ENCODE measurements at regions not wholly inside any gene's neighbourhood (a gene's known extent, or its start where the extent isn't known, plus 50 kb on each side); places are given as distances from the start of the nearest gene placed in this dataset.

DNA sequence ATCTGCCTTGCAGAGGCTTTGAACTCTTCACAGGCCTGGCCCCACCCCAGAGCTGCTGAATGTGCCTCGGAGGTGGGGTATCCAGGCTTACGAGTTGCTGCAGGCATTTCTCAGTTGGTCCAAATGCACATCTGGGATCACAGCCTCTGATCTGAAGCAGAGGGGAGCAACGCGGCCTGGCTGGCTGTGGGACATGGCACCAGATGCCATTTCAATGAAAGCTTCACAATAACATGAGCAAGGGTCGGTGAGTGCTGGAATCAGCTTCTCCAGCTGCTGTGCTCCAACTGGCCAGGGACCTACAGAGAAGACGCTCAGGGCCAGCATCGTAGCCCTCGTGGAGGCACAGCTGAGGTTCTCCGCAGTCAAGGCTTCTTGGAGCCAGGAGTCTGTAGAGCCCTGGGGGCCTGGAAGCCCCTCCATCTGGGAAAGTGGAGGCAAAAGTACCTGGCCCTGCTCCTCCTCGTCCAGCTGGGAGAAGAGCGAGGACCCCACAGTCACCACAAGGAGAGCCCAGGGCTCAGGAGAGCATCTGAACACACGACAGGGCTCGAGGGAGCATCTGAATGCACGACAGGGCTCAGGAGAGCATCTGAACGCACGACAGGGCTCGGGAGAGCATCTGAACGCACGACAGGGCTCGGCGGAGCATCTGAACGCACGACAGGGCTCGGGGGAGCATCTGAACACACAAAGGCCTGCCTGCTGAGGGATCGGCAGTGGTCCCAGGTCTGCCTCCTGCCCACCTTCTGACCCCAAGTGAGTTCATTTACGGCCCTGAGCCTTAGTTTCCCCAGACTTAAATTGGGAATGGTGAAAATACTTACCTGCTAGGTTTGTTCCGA is 165.2 kb downstream of the DLL1 start:
- no peak for DNase-seq

DNA sequence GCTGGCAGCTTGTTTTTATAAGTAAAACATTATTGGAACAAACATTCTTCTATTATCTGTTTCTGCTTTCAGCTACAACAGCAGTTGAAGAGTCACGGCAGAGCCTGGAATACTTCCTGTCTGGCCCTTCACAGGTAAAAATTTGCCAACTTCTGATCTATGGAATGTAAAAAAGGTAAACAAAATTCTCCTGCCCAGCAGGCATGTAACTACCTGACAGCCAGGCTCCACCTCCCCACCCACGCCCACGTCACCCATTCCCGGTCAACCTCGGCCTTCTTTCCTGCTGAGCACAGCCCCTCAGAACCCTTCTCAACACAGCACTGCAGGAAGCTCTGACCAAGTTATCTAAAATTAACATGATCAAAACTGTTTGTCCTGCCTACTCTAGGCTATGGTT is 166.0 kb downstream of the DLL1 start:
- H3K27ac Mint-ChIP-seq = no peak overlapping the region
- H3K9me3 Mint-ChIP-seq = peaks cover 11% of the 10 kb centered on the region
- no peak overlapping the region for H3K4me3 Mint-ChIP-seq
- peaks cover 5% of the 10 kb centered on the region for H3K36me3 Mint-ChIP-seq
- DNase-seq = no peak
- H3K27me3 Mint-ChIP-seq = no peaks in the 10 kb centered on the region
- H3K4me1 Mint-ChIP-seq = no peaks in the 10 kb centered on the region

More for the DNA sequence above, 165.2 kb downstream of the DLL1 start:
- Mint-ChIP-seq H3K27me3 (no peaks in the 10 kb centered on the region), H3K4me3 (no peak overlapping the region), H3K4me1 (no peaks in the 10 kb centered on the region), H3K27ac (no peak overlapping the region), H3K9me3 (peaks cover 4% of the 10 kb centered on the region), H3K36me3 (peaks cover 2% of the 10 kb centered on the region)

DNA sequence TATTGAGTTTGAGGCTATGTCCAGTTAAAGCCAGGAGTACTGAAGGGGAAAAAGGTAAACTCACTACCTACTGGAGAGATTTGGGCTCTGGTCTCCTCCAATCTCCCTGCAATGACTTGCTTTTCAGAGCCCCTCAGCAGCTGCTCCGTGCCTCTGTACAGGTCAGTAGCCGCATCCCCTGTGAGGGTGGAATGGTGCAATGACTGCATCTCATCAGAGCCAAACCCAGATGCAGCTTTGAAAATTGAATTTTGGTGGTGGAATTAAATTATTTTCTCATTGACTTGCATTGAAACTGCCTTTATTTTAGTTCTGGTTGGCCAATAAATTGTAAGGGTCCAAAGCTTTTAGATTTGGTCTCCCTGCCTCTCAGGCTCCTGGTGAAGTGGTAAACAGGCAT is 166.7 kb downstream of the DLL1 start:
- no peak overlapping the region for H3K4me3 Mint-ChIP-seq
- H3K4me1 Mint-ChIP-seq = no peaks in the 10 kb centered on the region
- DNase-seq = no peak
- H3K9me3 Mint-ChIP-seq = peaks cover 15% of the 10 kb centered on the region
- no peak overlapping the region for H3K27ac Mint-ChIP-seq
- no peaks in the 10 kb centered on the region for H3K27me3 Mint-ChIP-seq
- H3K36me3 Mint-ChIP-seq = peaks cover 7% of the 10 kb centered on the region

DNA sequence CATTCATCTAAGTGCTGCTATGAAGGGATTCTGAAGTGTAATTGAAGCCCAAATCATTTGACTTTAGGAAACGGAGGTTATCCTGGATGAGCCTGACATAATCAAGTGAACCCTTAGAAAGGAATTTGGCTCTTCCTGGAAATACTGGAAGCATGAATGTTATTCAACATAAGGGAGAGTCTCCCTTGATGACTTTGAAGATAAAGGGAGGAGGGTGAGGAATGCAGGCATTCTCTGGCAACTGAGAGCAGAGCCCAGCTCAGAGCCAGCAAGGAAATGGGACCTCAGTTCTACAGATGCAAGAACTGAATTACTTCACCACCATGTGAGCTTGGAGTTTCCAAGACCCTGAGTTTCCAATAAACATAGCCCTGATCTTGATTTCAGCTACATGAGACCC is 168.2 kb downstream of the DLL1 start:
- Mint-ChIP-seq H3K9me3 (peaks cover 19% of the 10 kb centered on the region), H3K27me3 (no peaks in the 10 kb centered on the region), H3K4me1 (no peaks in the 10 kb centered on the region), H3K36me3 (peaks cover 7% of the 10 kb centered on the region), H3K4me3 (no peak overlapping the region), H3K27ac (no peak overlapping the region)
- DNase-seq = no peak

DNA sequence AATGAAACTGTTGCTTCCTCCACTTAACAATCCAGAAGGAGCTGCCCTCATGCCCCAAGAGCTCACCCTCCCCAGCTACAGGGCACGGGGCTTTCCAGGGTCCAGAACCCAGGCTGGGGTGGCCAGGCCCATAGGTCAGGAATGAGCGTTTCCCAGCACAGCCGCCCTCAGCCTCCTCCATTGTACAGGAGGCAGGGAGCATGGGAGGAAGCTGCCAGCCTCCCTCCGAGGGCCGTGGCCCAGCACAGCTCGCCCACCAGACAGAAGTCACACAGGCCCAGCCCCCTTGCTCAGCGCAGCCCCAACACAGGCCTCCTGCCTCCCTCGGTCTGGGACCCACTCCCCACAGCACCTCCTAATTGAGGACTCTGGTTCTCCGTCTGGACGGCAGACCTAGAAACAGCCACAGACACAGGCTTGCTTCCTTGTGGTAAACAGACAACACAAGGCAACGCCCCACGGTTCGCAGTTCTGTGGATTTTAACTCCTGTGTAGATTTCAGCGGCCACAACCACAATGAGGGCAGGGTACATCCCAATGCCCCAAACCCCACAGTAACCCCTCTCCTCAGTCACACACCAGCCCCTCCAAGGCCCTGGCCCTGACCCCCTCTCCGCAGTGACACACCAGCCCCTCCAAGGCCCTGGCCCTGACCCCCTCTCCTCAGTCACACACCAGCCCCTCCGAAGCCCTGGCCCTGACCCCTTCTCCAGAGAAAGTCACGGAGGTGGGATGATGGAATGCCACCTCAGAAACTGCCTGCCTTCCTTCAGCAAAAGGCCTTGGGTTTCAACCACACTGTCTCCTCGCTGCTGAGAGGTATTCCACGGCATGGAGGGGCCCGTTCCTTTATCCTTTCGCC is 173.5 kb downstream of the DLL1 start:
- peaks cover 19% of the 10 kb centered on the region for H3K9me3 Mint-ChIP-seq
- H3K4me3 Mint-ChIP-seq = no peak overlapping the region
- no peaks in the 10 kb centered on the region for H3K4me1 Mint-ChIP-seq
- H3K27ac Mint-ChIP-seq = no peak overlapping the region
- DNase-seq = no peak
- no peaks in the 10 kb centered on the region for H3K27me3 Mint-ChIP-seq
- H3K36me3 Mint-ChIP-seq = peaks cover 7% of the 10 kb centered on the region

DNA sequence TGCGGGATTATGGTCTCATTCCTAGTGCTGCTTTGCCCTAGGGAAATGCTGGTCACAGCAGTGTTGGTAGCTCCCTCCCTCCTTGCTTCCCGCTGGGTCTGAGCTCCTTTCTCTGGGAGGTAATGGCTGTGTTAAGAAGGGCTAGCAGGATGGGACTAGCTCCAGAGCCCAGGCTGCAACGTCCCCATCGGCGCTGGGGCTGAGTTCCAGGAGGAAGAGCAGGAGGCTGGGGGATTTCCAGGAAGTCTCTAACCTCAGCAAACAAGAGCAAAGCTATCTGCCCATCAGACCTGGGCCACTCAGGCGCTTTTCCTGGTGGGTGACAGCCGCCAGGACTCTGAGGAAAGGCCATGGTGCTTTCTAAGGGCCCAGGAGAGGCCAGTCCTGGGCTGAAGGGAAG is 174.2 kb downstream of the DLL1 start:
- Mint-ChIP-seq H3K4me1 (no peaks in the 10 kb centered on the region), H3K9me3 (peaks cover 18% of the 10 kb centered on the region), H3K27ac (no peak overlapping the region), H3K27me3 (no peaks in the 10 kb centered on the region), H3K4me3 (no peak overlapping the region), H3K36me3 (peaks cover 6% of the 10 kb centered on the region)
- DNase-seq = no peak

DNA sequence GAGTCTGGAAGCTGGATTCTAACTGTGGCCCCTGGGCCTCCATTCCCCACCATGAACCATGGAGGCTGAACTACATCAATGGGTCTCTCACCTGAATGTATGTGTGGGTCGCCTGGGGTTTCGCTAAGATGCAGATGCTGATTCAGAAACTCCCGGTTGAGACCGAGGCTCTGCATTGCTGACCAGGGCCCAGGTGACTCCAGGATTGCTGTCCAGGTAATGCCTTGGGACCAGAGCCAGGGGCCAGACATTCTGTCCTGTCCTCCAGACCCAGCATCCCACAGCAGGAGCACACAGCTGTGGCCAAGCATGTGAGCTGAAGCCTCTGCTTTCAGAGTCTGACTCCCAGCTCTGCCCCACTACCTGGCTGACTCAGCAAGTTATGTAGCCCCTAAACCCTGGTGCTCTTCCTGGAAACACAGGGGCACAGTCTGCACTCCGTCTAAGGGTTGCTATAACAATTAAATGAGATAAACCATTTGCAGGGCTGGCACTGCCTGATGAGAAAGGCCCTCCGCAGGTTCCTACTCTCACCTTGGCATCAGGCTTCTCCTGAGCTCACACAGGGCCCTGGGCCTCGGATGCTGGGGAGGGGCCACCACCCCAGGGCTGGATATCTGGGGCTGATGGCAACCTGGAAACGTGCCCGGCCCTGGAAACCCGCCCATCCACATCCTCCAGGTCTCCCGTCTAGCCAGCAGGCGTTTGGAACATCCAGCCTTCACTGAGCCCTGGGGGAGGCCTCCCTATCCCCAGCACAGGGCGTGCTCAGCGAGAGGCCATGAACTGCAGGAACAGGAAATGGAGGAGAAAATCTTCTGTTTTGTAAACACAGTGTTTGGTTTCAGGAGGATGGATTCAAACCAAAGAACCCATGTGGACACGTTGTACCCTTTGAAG is 175.7 kb downstream of the DLL1 start:
- Mint-ChIP-seq H3K27ac (no peak overlapping the region), H3K27me3 (no peaks in the 10 kb centered on the region), H3K4me3 (no peak overlapping the region), H3K9me3 (peaks cover 10% of the 10 kb centered on the region), H3K36me3 (peaks cover 2% of the 10 kb centered on the region), H3K4me1 (no peaks in the 10 kb centered on the region)
- DNase-seq = no peak

DNA sequence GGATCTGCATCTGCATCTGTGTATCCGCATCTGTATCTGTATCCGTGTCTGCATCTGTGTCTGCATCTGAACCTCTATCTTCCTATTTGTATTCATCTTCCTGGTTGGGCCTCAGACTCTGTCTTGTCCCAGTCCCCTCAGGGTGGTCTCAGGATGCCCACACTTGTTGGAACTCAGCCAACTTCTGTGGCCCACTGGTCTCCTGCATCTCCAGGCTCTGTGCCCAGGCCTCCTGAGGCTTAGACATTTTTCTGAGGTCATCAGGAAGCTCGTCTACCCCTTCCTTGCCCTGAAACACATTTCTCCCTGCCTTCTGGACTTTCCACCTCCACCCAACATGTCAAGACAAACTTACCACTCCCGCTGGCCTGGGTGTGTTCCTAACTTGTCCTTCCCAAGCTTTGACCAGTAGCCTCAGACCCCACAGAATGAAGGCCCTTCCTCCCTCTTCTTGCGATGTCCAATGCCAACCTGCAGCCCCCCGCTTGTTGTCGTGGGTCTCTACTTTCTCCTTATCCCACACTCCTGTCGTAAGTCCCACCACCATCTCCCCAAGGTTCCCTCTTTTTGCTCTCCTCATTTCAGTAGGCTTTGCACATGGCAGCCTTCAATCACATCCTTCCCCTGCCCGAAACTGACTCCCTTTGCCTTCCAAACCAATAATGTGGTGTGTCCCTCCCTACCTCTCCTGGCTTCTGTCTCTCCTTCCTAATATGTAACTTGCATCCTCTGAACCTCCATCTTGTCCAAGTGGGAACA is 176.5 kb downstream of the DLL1 start:
- Mint-ChIP-seq H3K9me3 (peaks cover 5% of the 10 kb centered on the region), H3K27me3 (no peaks in the 10 kb centered on the region), H3K4me1 (no peaks in the 10 kb centered on the region), H3K36me3 (no peaks in the 10 kb centered on the region), H3K4me3 (no peak overlapping the region), H3K27ac (no peak overlapping the region)
- DNase-seq = no peak

DNA sequence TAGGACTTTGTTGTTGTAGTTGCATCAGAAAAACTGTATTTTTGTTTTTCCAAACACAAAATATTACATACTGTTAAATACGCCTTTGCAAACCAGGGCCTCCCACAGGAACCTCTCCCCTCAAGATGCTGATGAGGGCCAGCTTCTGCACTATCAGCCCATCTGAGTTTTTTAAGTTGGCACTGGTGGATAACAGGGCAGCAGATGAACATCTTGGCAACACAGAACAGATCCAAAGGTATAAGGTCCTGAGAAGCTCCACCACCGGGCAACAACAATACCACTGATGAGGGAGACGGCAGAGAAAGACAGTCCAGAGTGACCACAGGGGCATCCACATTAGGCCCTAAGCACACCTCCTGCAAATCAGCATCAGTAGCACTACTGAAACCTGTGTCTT is 177.7 kb downstream of the DLL1 start:
- H3K36me3 Mint-ChIP-seq = no peaks in the 10 kb centered on the region
- no peaks in the 10 kb centered on the region for H3K27me3 Mint-ChIP-seq
- H3K4me1 Mint-ChIP-seq = no peaks in the 10 kb centered on the region
- no peak overlapping the region for H3K27ac Mint-ChIP-seq
- DNase-seq = no peak
- no peaks in the 10 kb centered on the region for H3K9me3 Mint-ChIP-seq
- H3K4me3 Mint-ChIP-seq = no peak overlapping the region

DNA sequence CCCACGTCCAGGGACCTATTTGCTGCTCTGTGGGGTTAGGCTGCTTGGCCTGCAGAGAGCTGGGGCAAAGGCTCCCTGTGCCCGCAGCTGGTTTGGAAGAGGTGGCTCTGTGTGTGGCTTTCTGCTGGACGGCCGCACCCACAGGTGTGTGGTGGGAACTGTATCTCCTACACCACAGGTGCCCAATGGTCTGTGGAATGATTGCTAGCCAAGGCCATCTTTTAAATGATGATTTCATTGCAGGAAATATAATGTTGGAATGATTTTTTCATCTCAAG is 178.4 kb downstream of the DLL1 start:
- H3K27ac Mint-ChIP-seq = no peak overlapping the region
- no peak for DNase-seq
- H3K4me3 Mint-ChIP-seq = no peak overlapping the region
- H3K27me3 Mint-ChIP-seq = no peaks in the 10 kb centered on the region
- H3K9me3 Mint-ChIP-seq = no peaks in the 10 kb centered on the region
- H3K36me3 Mint-ChIP-seq = no peaks in the 10 kb centered on the region
- no peaks in the 10 kb centered on the region for H3K4me1 Mint-ChIP-seq

DNA sequence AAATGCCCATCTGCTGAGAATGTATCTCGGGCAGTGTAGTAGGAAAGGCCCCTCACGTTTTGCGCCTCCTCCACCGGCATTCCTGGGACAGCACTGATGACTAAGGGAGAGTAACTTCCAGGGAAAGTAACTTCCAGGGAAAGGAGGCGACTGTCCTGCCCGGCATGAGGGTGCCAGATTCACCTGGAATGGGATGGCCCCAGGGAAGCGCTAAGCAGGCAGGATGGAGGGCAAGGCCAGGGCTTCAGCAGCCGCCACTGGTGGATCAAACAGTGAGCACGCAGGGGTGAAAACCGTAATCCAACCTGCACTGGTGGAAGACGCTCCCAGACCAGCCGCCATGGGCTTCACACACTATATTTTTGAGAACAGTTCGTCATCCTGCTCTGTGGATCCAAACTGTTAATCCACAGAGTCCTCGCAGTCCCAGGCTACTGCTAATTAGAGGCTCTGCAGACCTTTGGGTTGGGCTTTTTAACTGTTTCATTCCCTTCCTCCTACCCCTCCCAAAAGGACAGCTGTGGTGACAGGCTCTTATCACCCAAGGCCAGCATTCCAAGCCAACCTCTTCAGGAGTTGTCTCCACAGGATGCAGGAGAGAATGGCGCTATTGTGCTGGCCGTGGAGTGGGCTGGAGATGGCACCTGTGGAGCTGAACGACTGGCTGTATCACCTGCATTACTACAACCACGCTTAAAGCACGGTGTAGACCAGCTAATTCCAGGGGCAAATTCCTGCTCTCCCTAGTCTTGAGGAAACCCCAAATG is 178.9 kb downstream of the DLL1 start:
- Mint-ChIP-seq H3K4me1 (no peaks in the 10 kb centered on the region), H3K36me3 (no peaks in the 10 kb centered on the region), H3K27me3 (no peaks in the 10 kb centered on the region), H3K27ac (no peak overlapping the region), H3K4me3 (no peak overlapping the region), H3K9me3 (no peaks in the 10 kb centered on the region)
- DNase-seq = no peak

DNA sequence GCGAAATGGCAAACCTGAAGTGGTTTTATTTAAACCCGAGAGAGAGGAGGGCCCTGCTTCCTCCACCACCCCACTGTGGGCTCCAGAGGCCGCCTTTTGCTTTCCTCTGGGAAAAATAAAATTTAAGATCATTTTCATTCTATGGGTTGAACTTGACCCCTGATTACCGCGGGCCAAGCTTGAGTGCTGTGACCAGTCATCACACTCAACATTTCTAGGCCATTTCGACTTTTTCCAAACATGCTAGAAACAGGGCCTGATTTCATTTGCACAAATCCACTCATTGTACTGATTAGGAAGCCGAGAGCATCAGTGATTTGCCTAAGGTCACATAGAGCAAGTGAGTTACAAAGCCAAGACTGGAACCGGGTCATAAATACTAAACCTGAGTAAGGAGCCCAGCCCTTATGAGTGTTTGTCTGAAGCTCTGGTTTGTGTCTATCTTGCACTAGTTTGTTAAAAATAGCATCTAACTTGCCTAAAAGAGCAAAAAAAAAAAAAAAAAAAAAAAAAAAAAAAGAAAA is 179.7 kb downstream of the DLL1 start:
- no peak for DNase-seq
- Mint-ChIP-seq H3K27ac (no peak overlapping the region), H3K36me3 (no peaks in the 10 kb centered on the region), H3K27me3 (no peaks in the 10 kb centered on the region), H3K4me3 (no peak overlapping the region), H3K4me1 (no peaks in the 10 kb centered on the region), H3K9me3 (no peaks in the 10 kb centered on the region)

DNA sequence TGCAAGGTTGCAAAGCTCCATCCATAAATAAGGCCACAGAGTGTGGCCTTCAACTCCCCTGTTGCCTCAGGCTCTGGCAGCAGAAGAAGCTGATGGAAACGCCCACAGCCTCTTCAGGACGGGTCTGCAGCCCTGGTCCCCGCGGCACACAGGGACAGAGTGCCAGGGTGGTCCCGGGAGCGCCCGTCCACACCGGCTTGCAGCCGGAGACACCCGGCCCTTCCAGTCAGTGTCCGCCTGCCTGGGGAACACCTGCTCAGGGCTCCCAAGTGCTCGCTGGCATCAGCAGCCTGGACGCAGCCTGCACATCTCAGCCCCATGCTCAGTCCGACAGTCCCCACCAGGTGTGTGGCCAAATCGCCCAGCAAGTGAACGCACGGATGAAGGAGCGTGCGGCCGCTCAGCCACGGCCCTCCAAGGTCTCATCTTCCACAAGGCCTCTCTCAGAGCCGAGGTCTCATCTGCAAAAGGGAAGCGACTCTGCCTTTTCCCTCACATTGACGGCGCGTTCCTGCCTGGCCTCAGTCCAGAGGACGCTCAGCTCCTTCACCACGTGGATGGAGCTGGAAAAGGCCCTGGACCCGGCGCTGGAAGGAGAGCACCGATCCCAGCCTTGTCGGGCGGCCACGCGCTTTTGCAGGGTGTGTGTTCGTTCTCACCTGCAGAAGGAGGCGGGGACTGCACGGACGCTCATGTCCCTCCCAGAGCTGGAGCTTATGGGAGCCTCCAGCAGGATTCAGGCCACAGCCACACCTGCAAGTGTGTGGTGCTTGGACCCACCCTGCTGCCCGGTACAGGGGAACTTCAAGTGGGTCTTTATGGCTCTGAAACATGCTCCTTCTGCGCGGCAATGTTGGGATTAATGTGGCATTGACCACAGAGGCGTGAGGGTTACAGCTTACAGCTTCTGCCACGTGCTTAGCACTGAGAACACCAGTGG is 180.4 kb downstream of the DLL1 start:
- Mint-ChIP-seq H3K4me1 (no peaks in the 10 kb centered on the region), H3K4me3 (no peak overlapping the region), H3K27ac (no peak overlapping the region), H3K36me3 (no peaks in the 10 kb centered on the region), H3K9me3 (no peaks in the 10 kb centered on the region), H3K27me3 (no peaks in the 10 kb centered on the region)
- no peak for DNase-seq
